GM18873 (cell line): ENCODE measurements at regions not wholly inside any gene's neighbourhood (a gene's known extent, or its start where the extent isn't known, plus 50 kb on each side); places are given as distances from the start of the nearest gene placed in this dataset.
"Not testable (repeated sequence)": the region's sequence is repeated elsewhere in the genome, so short reads cannot be mapped to it uniquely, and the experiment has no call there.

Source experiments
- ATAC-seq: cut with Tn5 transposase; IDR thresholded peaks from one replicate; pipeline ENCODE4 v1.9.1; 2021; ENCODE audit warnings: mild to moderate bottlenecking, moderate library complexity, moderate number of reproducible peaks; ENCODE audit not compliant: unreplicated experiment, low FRiP score

DNA sequence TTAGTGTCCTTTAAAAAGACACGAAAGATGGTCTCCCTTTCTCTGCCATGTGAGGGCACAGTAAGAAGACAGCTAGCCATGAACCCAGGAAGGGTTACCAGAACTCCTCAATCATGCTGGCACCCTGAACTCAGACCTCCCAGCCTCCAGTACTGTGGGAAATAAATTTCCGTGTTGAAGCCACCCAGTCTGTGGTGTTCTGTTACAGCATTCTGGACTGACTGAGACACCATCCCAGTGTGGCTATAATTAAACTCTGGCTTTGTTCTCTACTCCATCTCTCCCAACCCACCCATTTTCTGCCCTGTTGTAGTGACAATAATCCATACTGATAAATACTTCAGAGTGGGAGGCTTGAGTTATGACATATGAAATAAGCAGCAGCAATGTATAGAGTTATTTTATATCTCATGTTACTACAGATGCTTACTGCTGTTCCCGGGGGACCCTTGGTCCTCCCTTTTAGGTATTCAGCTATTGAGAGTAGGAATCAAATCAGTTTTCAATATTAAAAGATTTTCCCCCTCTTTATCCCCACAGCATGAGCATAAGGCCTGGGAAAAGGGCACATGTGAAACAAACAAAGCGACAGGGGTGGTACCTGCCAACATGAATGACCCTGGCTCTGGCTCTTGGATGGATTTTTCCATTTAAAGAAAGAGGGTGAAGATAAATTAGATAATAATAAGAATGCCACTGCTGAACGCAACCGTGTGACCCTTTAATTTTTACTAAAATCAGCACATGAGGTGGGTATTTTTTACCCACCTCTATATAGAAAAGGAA, 224.3 kb upstream of the SLC35B3 start:
- ATAC-seq: no peak

DNA sequence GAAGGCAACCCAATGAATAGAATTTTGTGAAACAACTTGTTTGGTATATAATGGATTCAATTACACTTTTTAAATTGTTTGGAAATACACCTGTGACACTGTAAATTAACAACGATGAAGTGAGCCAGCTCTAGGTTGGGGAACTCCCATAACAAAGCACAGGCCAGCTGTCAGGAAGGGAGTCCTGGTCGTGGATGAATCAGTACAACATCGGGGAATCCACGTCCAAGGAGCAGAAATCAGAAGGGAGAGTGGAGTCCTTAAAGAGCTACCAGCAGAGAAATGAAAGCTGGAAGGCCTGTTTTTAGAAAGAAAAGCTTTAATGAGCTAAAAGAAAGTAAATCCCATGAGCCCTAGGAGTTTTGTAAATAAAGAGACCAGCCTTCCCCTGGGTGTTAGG, 223.1 kb upstream of the SLC35B3 start:
- no peak for ATAC-seq

GRCh38 chr6:8657522-8657921, 222.2 kb upstream of the SLC35B3 start:
- ATAC-seq: no peak

DNA sequence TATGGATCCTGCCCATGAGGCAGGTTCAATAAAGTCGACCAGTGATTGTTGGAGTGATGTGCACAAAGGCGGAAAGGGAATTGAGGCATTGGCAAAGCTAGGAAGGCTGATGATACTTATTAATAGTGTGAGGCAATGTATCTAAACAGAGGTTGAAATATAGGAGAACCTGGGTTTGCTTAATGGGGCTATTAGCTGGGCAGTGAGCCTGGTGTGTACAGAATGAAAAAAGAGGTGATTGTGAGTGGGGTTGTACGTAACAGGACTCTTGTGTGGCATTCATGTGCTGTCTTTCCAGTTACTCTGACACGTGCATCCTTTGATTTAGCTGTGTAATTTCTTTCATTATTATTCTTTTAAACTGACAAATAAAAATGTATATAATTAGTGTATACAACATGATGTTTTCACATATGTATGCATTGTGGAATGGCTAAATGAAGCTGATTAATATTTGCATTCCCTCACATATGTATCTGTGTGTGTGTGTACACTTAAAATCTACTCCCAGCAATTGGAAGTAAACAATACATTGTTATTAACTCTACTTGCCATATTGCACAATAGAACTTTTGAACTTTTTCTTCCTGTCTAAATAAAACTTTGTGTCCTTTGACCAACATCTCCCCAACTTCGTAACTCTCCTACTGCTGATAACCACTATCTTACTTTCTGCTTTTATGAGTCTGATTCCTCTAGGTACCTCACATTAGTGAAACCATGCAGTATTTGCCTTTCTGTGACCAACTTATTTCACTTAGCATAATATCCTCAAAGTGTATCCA, 220.5 kb upstream of the SLC35B3 start:
- no peak for ATAC-seq

DNA sequence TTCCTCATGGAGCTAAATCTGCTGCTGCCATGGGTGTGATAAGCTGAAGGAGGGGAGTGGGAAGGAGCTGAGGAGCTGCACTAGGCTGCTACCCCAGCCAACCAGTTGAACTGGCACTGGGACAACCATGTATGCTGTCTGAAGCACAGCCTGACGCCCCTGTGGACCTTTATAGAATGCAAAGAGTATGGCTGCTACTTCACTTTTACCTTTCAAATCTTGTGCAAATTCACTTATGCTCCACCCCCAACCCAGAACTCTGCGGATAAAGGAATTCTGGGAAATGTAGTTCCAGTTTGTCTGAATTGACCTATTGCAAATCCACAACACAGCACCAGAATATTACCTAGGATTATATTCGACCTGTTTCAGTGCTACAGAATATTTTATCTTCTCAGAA, 217.4 kb upstream of the SLC35B3 start:
- no peak for ATAC-seq

DNA sequence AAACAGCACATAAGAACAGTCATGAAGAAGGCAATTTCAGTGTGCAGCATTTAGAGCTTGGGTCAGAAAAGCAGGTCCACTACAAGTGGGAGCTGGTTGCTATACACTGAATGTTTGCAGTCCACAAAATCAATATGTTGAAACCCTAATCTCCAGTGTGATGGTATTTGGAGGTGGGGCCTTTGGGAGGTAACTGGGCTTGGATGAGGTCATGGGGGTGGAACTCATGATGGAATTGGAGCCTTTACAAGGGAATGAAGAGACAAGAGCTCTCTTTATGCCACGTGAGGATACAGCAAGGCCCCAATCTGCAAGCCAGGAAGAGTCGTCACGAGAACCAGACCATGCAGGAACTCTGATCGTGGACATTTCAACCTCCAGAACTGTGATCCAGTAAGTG, 216.7 kb upstream of the SLC35B3 start:
- no peak for ATAC-seq

DNA sequence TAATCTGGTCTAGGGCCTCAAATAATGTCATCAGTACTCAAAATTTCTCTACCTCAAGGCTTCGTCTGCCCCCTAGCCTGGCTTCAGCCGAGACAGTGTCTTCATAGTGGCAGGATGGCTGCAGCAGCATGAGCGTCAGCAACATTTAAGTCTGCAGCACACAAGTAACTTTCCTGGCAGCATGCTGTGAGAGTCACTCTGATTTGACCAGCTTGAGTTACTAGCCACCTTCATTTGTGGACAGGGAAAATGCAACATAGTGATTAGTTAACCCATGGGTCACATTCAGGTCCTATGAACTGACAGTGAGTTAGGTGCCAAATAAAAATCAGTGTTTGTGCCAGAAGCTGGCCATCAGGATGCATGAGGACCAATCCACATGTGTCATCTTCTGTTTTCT, 209.9 kb upstream of the SLC35B3 start:
- no peak for ATAC-seq

DNA sequence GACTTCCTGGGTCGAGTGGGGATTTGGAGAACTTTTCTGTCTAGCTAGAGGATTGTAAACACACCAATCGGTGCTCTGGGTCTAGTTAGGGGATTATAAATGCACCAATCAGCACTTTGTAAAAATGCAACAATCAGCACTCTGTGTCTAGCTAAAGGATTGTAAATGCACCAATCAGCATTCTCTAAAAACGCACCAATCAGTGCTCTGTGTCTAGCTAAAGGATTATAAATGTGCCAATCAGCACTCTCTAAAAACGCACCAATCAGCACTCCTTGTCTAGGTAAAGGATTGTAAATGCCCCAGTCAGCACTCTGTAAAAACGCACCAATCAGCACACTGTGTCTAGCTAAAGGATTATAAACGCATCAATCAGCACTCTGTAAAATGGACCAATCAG, 209.0 kb upstream of the SLC35B3 start:
- no peak for ATAC-seq

DNA sequence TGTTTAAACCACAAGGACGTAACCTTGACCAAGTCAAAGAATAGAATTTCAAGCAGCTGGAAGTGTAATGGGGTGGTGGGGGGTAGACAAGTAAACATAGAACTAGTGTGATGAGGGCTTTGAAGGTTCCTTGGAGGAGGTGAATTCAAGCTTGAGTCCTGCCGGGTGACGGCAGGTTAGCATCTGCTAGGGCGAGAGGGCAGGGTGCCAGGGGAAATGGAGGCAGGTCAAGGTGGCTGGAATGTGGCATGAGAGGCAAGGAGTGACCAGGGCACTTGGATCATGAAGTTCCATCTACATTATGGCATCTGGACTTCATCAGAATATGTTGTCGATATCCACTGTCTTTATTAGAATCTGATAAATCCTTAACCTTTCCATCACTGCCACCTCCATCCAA, 207.5 kb upstream of the SLC35B3 start:
- ATAC-seq: no peak

GRCh38 chr6:8642131-8642530, 206.8 kb upstream of the SLC35B3 start:
- ATAC-seq: no peak

DNA sequence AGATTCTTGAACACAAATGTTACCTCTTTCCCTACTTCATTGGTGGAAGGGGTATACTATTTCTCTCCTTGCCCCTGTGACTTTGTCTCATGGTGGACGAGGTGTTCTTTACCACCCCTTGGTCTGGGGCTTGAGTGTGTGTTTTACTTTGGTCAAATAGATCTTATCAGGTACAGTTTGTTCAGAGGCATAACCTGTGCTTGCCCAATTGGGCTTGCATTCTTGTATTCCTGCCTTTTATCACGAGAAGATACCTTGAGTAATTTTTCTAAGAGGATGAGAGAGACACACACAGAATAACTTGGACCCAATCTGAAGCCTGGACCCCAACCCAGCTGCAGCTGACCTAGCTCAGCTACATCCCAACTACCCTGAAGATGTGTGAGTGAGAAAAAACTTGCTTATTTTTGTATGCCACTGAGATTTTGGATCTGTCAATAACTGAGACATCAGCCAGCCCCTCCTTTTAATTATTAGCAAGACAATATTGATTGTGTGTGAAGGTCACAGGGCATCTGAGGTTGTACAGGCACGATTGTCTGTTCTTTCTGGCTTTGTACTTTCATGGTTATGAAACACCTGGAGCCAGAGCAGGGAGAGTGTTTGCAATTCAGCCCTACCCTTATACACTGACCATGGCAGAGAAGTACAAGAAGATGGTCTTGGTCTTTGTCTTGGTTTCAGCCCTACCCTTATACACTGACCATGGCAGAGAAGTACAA, 204.7 kb upstream of the SLC35B3 start:
- ATAC-seq: no peak

- ATAC-seq: no peak
Observed at GRCh38 chr6:8637896-8638597, 202.7 kb upstream of the SLC35B3 start.

DNA sequence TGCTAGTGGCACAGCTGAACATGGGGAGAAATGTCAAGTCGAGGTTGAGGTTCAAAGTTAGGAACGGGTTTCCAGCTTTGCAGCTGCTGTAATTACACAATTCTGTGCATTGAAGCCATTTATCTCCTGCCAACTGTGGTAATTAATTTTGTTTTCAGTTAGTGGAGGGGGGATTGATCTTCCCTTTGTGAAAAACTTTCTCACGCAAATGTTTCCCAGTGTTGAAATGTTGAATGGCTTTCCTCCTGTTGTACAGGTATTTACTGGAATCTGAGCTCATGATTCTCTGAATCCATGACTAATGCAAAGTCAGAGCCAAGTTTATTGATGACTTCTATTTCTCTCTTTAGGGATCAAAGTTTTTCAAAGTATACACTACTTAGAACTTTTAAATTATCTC, 198.4 kb upstream of the SLC35B3 start:
- ATAC-seq: no peak

GRCh38 chr6:8628736-8629135, 193.4 kb upstream of the SLC35B3 start:
- no peak for ATAC-seq

DNA sequence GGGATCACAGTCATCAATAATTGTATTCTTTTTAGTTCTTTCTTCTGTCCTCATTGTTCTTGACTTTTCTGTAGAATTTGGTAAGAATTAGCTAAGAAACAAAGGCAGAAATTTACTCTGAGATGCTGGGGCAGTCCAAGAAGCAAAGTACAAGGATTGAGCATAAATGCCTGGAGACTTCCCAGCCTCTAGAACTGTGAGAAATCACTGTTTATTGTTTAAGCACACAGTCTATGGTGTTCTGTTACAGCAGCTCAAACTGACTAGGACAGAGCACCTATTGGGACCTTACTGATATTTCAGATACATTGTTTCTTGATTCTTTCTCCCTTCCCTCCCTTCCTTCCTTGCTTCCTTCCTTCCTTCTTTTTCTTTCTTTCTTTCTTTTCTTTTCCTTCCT, 192.7 kb upstream of the SLC35B3 start:
- ATAC-seq: no peak

- ATAC-seq: no peak
Observed at GRCh38 chr6:8627085-8627861, 191.9 kb upstream of the SLC35B3 start.

DNA sequence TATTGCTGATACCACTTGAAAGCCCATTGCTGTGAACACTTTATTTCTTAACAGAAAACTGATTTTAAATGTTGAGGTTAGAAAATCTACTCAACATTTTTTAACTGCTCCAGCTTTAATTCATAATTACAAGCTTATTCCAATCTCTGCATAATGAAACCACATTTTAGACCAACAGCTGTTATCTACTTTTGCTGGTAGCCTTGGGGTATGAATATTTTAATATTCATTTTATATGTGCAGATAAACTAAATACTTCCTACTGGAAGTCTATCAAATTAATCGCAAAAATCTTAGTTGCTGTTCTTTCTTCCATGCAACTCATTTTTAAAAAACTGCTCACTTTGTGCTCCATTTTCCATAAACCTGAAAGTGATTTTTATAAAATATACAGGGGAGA, 189.3 kb upstream of the SLC35B3 start:
- ATAC-seq: no peak

- ATAC-seq: no peak
Observed at GRCh38 chr6:8623441-8623840, 188.1 kb upstream of the SLC35B3 start.

DNA sequence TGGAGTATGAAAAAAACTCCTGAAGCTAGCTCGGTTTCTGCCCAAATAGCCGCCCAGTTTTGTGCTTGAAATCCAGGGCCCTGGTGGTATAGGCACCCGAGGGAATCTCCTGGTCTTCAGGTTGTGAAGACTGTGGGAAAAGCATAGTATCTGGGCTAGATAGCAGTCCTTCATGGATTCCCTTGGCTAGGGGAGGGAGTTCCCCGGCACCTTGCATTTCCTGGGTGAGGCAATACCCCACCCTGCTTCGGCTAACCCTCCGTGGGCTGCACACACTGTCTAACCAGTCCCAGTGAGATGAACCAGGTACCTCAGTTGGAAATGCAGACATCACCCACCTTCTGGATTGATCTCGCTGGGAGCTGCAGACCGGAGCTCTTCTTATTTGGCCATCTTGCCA, 184.5 kb upstream of the SLC35B3 start:
- no peak for ATAC-seq

GRCh38 chr6:8619408-8619807, 184.1 kb upstream of the SLC35B3 start:
- not testable (repeated sequence) for ATAC-seq
